ENCODE measurements at regions not wholly inside any gene's neighbourhood (a gene's known extent, or its start where the extent isn't known, plus 50 kb on each side); places are given as distances from the start of the nearest gene placed in this dataset.

- Histone ChIP-seq H3K27ac (peak overlapping the region; percentile 89 to 97), H3K4me3 (no peak overlapping the region)
- DNase-seq (ENCODE audit: low spot score): no peak
- TF ChIP-seq CTCF (IDR thresholded peaks at IDR 0.05): no peak
Measured at GRCh38 chr2:42921147-42921520, 128.8 kb upstream of the HAAO start.

- no peak for TF ChIP-seq CTCF (IDR thresholded peaks at IDR 0.05)
- Histone ChIP-seq H3K27ac (peak overlapping the region; percentile 89 to 97), H3K4me3 (no peak overlapping the region)
- no peak for DNase-seq (ENCODE audit: low spot score)
Measured at GRCh38 chr2:42920446-42921146, 128.2 kb upstream of the HAAO start.

- H3K4me3 ChIP-seq: no peak overlapping the region
- DNase-seq (ENCODE audit: low spot score): no peak
- no peak for TF ChIP-seq CTCF (IDR thresholded peaks at IDR 0.05)
- H3K27ac ChIP-seq: no peak overlapping the region
Measured at GRCh38 chr2:42918671-42919318, 126.4 kb upstream of the HAAO start.

GRCh38 chr2:42918041-42918440 is 125.7 kb upstream of the HAAO start:
- Histone ChIP-seq H3K4me3 (no peak overlapping the region), H3K27ac (no peak overlapping the region)
- no peak for DNase-seq (ENCODE audit: low spot score)
- TF ChIP-seq CTCF (IDR thresholded peaks at IDR 0.05): no peak

GRCh38 chr2:42917425-42917927 is 125.1 kb upstream of the HAAO start:
- no peak overlapping the region for H3K4me3 ChIP-seq

GRCh38 chr2:42916324-42916723 is 123.9 kb upstream of the HAAO start:
- TF ChIP-seq CTCF (IDR thresholded peaks at IDR 0.05): no peak
- no peak overlapping the region for H3K4me3 ChIP-seq
- no peak overlapping the region for H3K27ac ChIP-seq
- peak; percentile 38 for DNase-seq (ENCODE audit: low spot score)

More at GRCh38 chr2:42917425-42917927, 125.1 kb upstream of the HAAO start:
- no peak for TF ChIP-seq CTCF (IDR thresholded peaks at IDR 0.05)
- no peak for DNase-seq (ENCODE audit: low spot score)
- peak overlapping the region in 1 of 2 donors; percentile 28 for H3K27ac ChIP-seq

GRCh38 chr2:42914860-42915259 is 122.5 kb upstream of the HAAO start:
- DNase-seq (ENCODE audit: low spot score): no peak
- no peak overlapping the region for H3K27ac ChIP-seq
- H3K4me3 ChIP-seq: no peak overlapping the region
- no peak for TF ChIP-seq CTCF (IDR thresholded peaks at IDR 0.05)

All from coronary artery (tissue), 2 donors.